ENCODE measurements at regions not wholly inside any gene's neighbourhood (a gene's known extent, or its start where the extent isn't known, plus 50 kb on each side); places are given as distances from the start of the nearest gene placed in this dataset.

DNA sequence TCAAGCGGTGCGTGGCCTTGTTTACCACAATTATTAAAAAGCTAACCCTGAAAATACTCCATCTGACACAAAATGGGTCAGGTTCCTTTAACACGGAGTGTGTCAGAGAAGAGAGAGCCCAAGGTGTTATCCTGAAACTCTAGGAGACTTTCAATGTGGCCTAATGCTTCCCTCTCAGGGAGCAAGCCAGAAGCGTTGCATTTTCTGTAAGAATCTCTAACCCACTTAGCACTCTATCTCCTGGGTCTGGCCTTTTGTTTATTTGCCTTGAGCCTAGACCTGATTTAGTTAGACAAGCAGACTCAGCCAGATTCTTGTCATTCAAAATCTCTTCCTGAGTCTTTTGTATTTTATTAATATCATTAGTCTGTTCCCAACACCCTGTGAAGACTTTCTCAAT is 184.0 kb upstream of the SYT1 start:
- intact Hi-C loops (cut with DNase I; ENCODE audit: low total_unique reads) = no loop called here
- H3K4me3 ChIP-seq = no peak overlapping the region
- H3K27ac ChIP-seq = no peak overlapping the region
- no peaks in the 10 kb centered on the region for H3K9me3 ChIP-seq
- no peaks in the 10 kb centered on the region for H3K27me3 ChIP-seq
- DNase-seq = no peak
- TF ChIP-seq, protein P1, sequence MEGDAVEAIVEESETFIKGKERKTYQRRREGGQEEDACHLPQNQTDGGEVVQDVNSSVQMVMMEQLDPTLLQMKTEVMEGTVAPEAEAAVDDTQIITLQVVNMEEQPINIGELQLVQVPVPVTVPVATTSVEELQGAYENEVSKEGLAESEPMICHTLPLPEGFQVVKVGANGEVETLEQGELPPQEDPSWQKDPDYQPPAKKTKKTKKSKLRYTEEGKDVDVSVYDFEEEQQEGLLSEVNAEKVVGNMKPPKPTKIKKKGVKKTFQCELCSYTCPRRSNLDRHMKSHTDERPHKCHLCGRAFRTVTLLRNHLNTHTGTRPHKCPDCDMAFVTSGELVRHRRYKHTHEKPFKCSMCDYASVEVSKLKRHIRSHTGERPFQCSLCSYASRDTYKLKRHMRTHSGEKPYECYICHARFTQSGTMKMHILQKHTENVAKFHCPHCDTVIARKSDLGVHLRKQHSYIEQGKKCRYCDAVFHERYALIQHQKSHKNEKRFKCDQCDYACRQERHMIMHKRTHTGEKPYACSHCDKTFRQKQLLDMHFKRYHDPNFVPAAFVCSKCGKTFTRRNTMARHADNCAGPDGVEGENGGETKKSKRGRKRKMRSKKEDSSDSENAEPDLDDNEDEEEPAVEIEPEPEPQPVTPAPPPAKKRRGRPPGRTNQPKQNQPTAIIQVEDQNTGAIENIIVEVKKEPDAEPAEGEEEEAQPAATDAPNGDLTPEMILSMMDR (IDR thresholded peaks at IDR 0.05) = no peak
- no peak for TF ChIP-seq EP300 (IDR thresholded peaks at IDR 0.05; ENCODE audit: low read depth)
- no peak for TF ChIP-seq POLR2AphosphoS5 (IDR thresholded peaks at IDR 0.05)
- in situ Hi-C loops (cut with MboI; ENCODE audit: low pct_ligation_motif_present in 1 of 4, low pct_unique_long_range_greater_than_20kb in 1 of 4, low sequenced_read_pairs in 3 of 4) = no loop called here
- WGBS, 2 donors (ENCODE audit: low coverage in 1 of 2) = 77 to 84% methylated on average over 4 of the region's 4 CpGs
- no peaks in the 10 kb centered on the region for H3K4me1 ChIP-seq
- H3K36me3 ChIP-seq = no peaks in the 10 kb centered on the region

DNA sequence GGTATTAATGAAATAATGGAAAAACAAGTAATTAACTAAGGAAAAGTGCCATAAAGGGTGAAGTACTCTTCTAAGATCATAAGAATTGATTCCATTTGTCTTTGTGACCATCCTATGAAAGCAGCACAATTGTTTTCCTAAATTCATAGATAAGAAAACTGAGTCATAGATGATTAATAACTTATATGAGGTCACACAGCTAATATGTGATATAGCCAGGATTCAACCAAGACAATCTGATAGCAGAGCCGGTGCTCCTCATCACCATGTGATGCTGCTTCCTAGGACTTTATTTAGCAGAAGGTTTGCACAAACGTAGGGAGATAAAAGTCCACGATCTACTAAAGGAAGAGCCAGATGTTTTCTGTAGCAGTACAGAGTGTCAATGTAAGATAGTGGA is 181.5 kb upstream of the SYT1 start:
- DNase-seq = no peak
- intact Hi-C loops (cut with DNase I; ENCODE audit: low total_unique reads) = no loop called here
- H3K27ac ChIP-seq = no peak overlapping the region
- WGBS, 2 donors (ENCODE audit: low coverage in 1 of 2) = 82 to 85% methylated on average over 3 of the region's 3 CpGs
- H3K4me3 ChIP-seq = no peak overlapping the region
- no peaks in the 10 kb centered on the region for H3K9me3 ChIP-seq
- H3K27me3 ChIP-seq = no peaks in the 10 kb centered on the region
- H3K36me3 ChIP-seq = no peaks in the 10 kb centered on the region
- TF ChIP-seq, protein P1 (IDR thresholded peaks at IDR 0.05) = no peak
- TF ChIP-seq POLR2A (IDR thresholded peaks at IDR 0.05) = no peak
- TF ChIP-seq POLR2AphosphoS5 (IDR thresholded peaks at IDR 0.05) = no peak
- no peak for TF ChIP-seq EP300 (IDR thresholded peaks at IDR 0.05; ENCODE audit: low read depth)
- in situ Hi-C loops (cut with MboI; ENCODE audit: low pct_ligation_motif_present in 1 of 4, low pct_unique_long_range_greater_than_20kb in 1 of 4, low sequenced_read_pairs in 3 of 4) = no loop called here
- no peaks in the 10 kb centered on the region for H3K4me1 ChIP-seq

DNA sequence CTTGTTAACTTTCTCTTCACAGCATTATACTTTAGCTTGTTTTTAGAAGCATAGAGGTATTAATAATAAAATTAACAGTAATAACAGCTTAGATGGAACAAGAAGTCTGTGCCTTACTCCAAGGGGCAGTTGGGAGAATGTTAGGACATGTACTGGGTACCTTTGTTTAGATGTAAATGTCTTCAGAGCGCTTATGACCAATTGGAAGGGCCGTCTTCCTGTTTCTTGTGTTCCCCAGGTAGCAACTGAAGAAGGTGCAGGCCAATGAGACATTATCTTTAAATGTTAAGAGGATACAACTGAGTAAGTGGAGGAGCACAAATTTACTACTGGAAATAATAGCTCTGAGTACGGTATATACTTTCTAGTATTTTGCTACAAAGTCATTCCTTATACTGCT is 180.9 kb upstream of the SYT1 start:
- intact Hi-C loops (cut with DNase I; ENCODE audit: low total_unique reads) = no loop called here
- WGBS, 2 donors (ENCODE audit: low coverage in 1 of 2) = 90 to 92% methylated on average over 3 of the region's 3 CpGs
- H3K4me1 ChIP-seq = no peaks in the 10 kb centered on the region

DNA sequence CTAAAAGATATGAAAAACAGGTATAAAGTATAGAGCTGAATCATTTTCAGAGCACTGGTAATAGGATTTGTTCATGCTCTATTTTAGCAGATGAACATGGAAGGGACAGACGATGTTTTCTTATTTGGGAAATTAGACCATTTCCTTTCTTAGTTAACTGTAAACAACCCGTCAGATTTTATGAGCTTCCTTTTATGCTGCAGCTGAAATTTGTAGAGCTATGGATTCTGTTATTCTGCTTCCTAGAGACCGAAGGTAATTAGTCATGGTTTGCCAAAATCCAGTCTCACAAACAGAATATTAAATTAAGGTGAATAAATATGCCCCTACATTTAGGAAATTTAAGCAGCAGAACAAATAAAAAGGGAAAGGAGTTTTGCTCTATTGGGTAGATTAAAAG is 180.2 kb upstream of the SYT1 start:
- Histone ChIP-seq H3K4me3 (no peak overlapping the region), H3K36me3 (no peaks in the 10 kb centered on the region), H3K9me3 (no peaks in the 10 kb centered on the region), H3K4me1 (no peaks in the 10 kb centered on the region), H3K27ac (no peak overlapping the region), H3K27me3 (no peaks in the 10 kb centered on the region)
- in situ Hi-C loops (cut with MboI; ENCODE audit: low pct_ligation_motif_present in 1 of 4, low pct_unique_long_range_greater_than_20kb in 1 of 4, low sequenced_read_pairs in 3 of 4) = no loop called here
- TF ChIP-seq POLR2A (IDR thresholded peaks at IDR 0.05) = no peak
- TF ChIP-seq EP300 (IDR thresholded peaks at IDR 0.05; ENCODE audit: low read depth) = no peak
- WGBS, 2 donors (ENCODE audit: low coverage in 1 of 2) = 19 to 25% methylated on average over 3 of the region's 3 CpGs
- DNase-seq = no peak
- intact Hi-C loops (cut with DNase I; ENCODE audit: low total_unique reads) = no loop called here

More for the DNA sequence above, 180.9 kb upstream of the SYT1 start:
- no peak for DNase-seq
- Histone ChIP-seq H3K9me3 (no peaks in the 10 kb centered on the region), H3K27me3 (no peaks in the 10 kb centered on the region), H3K27ac (no peak overlapping the region), H3K4me3 (no peak overlapping the region), H3K36me3 (no peaks in the 10 kb centered on the region)
- in situ Hi-C loops (cut with MboI; ENCODE audit: low pct_ligation_motif_present in 1 of 4, low pct_unique_long_range_greater_than_20kb in 1 of 4, low sequenced_read_pairs in 3 of 4) = no loop called here
- TF ChIP-seq, protein P1 (IDR thresholded peaks at IDR 0.05) = no peak
- TF ChIP-seq POLR2A (IDR thresholded peaks at IDR 0.05) (no peak), POLR2AphosphoS5 (IDR thresholded peaks at IDR 0.05) (no peak), EP300 (IDR thresholded peaks at IDR 0.05; ENCODE audit: low read depth) (no peak)

DNA sequence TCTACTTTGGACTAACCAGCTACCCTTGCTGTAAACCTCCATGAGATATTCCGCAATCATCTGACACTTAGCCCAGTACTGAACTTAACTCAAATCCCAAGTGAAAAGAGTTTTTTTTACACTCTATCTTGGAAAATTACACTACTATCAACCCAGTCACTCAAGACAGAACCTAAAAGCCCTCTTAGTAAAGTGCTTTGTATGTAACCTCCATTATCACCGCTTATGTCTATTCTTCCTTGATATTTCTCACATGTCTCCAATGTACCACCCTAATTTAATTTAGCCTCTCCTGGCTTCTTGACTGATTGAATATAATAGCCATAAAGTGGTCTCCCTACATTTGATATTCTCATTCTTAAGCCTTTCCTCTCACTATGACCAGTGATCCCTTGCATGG is 168.8 kb upstream of the SYT1 start:
- Histone ChIP-seq H3K27me3 (no peaks in the 10 kb centered on the region), H3K36me3 (no peaks in the 10 kb centered on the region), H3K4me1 (no peaks in the 10 kb centered on the region), H3K27ac (no peak overlapping the region), H3K4me3 (no peak overlapping the region), H3K9me3 (no peaks in the 10 kb centered on the region)
- TF ChIP-seq EP300 (IDR thresholded peaks at IDR 0.05; ENCODE audit: low read depth) = no peak
- TF ChIP-seq POLR2AphosphoS5 (IDR thresholded peaks at IDR 0.05) = no peak
- no peak for TF ChIP-seq POLR2A (IDR thresholded peaks at IDR 0.05)
- TF ChIP-seq, protein P1 (IDR thresholded peaks at IDR 0.05) = no peak
- WGBS, 2 donors (ENCODE audit: low coverage in 1 of 2) = 93 to 100% methylated on average over 2 of the region's 2 CpGs
- intact Hi-C loops (cut with DNase I; ENCODE audit: low total_unique reads) = no loop called here
- in situ Hi-C loops (cut with MboI; ENCODE audit: low pct_ligation_motif_present in 1 of 4, low pct_unique_long_range_greater_than_20kb in 1 of 4, low sequenced_read_pairs in 3 of 4) = no loop called here
- DNase-seq = no peak

All from transverse colon (tissue), 4 donors.